GM12878 (cell line): ENCODE measurements at regions not wholly inside any gene's neighbourhood (a gene's known extent, or its start where the extent isn't known, plus 50 kb on each side); places are given as distances from the start of the nearest gene placed in this dataset.

ENCODE experiments used
- ATAC-seq: fragments of 200-7000 bp; cut with Tn5 transposase; 3 replicates; pipeline ENCODE4 v1.9.1; 2020; ENCODE audit warnings: mild to moderate bottlenecking, moderate library complexity
- BruUV-seq: library from RNA; stranded (reverse); fragments of 400-500 nt; replicated peaks from 2 replicates; lab custom pipeline; 2021; lab: Mats Ljungman, UMichigan
- CTCF ChIA-PET: fragments of 300-600 bp; sonication (Branson Sonifier 250); formaldehyde crosslinking; extraction: SDS; loops from one replicate; lab custom pipeline; 2021; ENCODE audit warnings: inconsistent platforms; lab: Yijun Ruan, JAX
- POLR2A ChIA-PET: fragments of 350-600 bp; formaldehyde crosslinking; extraction: SDS; loops from one replicate; lab custom pipeline; 2021; ENCODE audit warnings: inconsistent platforms; lab: Charles Lee
- RAD21 ChIA-PET: fragments of 300-600 bp; sonication (Branson Sonifier 250); formaldehyde crosslinking; loops from one replicate; lab custom pipeline; 2023; ENCODE audit warnings: antibody characterized with exemption; ENCODE audit not compliant: unreplicated experiment; lab: Charles Lee
- SMC1A ChIA-PET: fragments of 300-600 bp; sonication (Branson Sonifier 250); formaldehyde crosslinking; loops from one replicate; lab custom pipeline; 2023; ENCODE audit not compliant: unreplicated experiment, uncharacterized antibody; lab: Charles Lee
- DNase-seq: peaks from one replicate; pipeline ENCODE4 v3.0.0-alpha.2; 2011; ENCODE audit warnings: low read depth, low spot score
- FAIRE-seq: peaks from 3 replicates; lab custom pipeline; 2011; peaks lifted over from hg19 to GRCh38; lab: Jason Lieb, UNC
- H2AFZ ChIP-seq: 2 replicates; pipeline ENCODE4 v1.6.0; 2011; ENCODE audit warnings: low read depth, low read length, control low read depth; ENCODE audit not compliant: control insufficient read depth
- H3K27ac ChIP-seq: 2 replicates; pipeline ENCODE4 v1.5.1; 2011; ENCODE audit warnings: control low read depth; ENCODE audit not compliant: control insufficient read depth, insufficient read depth
- H3K27me3 ChIP-seq, 2 experiments: replicated peaks in 1 of 2; 2 replicates each; pipeline versions ENCODE4 v1.6.0 to v1.6.1; 2011; ENCODE audit warnings: low read length in 1 of 2; ENCODE audit not compliant: control insufficient read depth in 2 of 2, insufficient read depth in 2 of 2
- H3K36me3 ChIP-seq, 2 experiments: 2 replicates each; pipeline ENCODE4 v1.5.1; 2011; ENCODE audit warnings: low read length in 1 of 2; ENCODE audit not compliant: control insufficient read depth in 2 of 2, insufficient read depth in 2 of 2
- H3K4me1 ChIP-seq: 2 replicates; pipeline ENCODE4 v1.6.1; 2011; ENCODE audit warnings: mild to moderate bottlenecking, low read length, moderate library complexity, mixed read lengths; ENCODE audit not compliant: control insufficient read depth, insufficient read depth
- H3K4me2 ChIP-seq: 2 replicates; pipeline ENCODE4 v1.6.0; 2011; ENCODE audit warnings: control low read depth; ENCODE audit not compliant: control insufficient read depth, insufficient read depth
- H3K4me3 ChIP-seq: fragments of 200-600 bp; sonication (generic); 2 replicates; pipeline ENCODE4 v1.5.1; 2016
- H3K79me2 ChIP-seq: 2 replicates; pipeline ENCODE4 v1.6.0; 2011; ENCODE audit warnings: low read length; ENCODE audit not compliant: control insufficient read depth, insufficient read depth
- H3K9ac ChIP-seq: 2 replicates; pipeline ENCODE4 v1.8.0; 2011; ENCODE audit warnings: low read length, control low read depth, mixed read lengths; ENCODE audit not compliant: control insufficient read depth, insufficient read depth
- H3K9me3 ChIP-seq: replicated peaks from 3 replicates; pipeline ENCODE4 v1.5.1; 2011; ENCODE audit warnings: mild to moderate bottlenecking, low read length; ENCODE audit not compliant: control insufficient read depth, insufficient read depth
- H4K20me1 ChIP-seq: 2 replicates; pipeline ENCODE4 v1.6.0; 2011; ENCODE audit not compliant: control insufficient read depth, insufficient read depth
- BACH1 ChIP-seq: fragments of 450-650 bp; IDR thresholded peaks from 2 replicates; pipeline ENCODE4 v1.6.1; 2017; ENCODE audit warnings: mild to moderate bottlenecking, borderline replicate concordance
- BHLHE40 ChIP-seq, 2 experiments: fragments of 450-650 bp in 1 of 2; IDR thresholded peaks; 2 replicates each; pipeline ENCODE4 v1.6.1; 2011 to 2017; ENCODE audit warnings: low read depth in 2 of 2, borderline replicate concordance in 1 of 2, improper control_type of control experiment in 1 of 2, low read length in 1 of 2, mild to moderate bottlenecking in 1 of 2
- CREM ChIP-seq: IDR thresholded peaks from 2 replicates; pipeline ENCODE4 v1.6.1; 2014; ENCODE audit warnings: antibody characterized with exemption, low read depth
- CUX1 ChIP-seq: IDR thresholded peaks from 2 replicates; pipeline ENCODE4 v1.6.1; 2012; ENCODE audit warnings: improper control_type of control experiment, low read depth, low read length; ENCODE audit not compliant: insufficient replicate concordance
- EGR1 ChIP-seq, 2 experiments: IDR thresholded peaks; 1 replicate in 1 of 2; 2 replicates in 1 of 2; pipeline ENCODE4 v1.6.1; 2011 to 2012; ENCODE audit warnings: low read depth in 2 of 2, low read length in 2 of 2, borderline replicate concordance in 1 of 2, mild to moderate bottlenecking in 1 of 2, moderate library complexity in 1 of 2
- ELK1 ChIP-seq: IDR thresholded peaks from 2 replicates; pipeline ENCODE4 v1.6.1; 2012; ENCODE audit warnings: low read depth, low read length, improper control_type of control experiment
- IKZF1 ChIP-seq: fragments of 450-650 bp; conservative IDR thresholded peaks from 2 replicates; pipeline ENCODE4 v1.6.1; 2017; ENCODE audit warnings: antibody characterized with exemption, mild to moderate bottlenecking
- MTA2 ChIP-seq: fragments of 450-650 bp; IDR thresholded peaks from 2 replicates; pipeline ENCODE4 v1.6.1; 2016; ENCODE audit warnings: low read depth, mild to moderate bottlenecking, moderate library complexity
- MYC ChIP-seq: IDR thresholded peaks from 2 replicates; pipeline ENCODE4 v1.6.1; 2011; ENCODE audit warnings: mild to moderate bottlenecking, low read length, moderate library complexity, inconsistent platforms; ENCODE audit not compliant: insufficient read depth, insufficient replicate concordance, insufficient read length, severe bottlenecking
- NR2C1 ChIP-seq: fragments of 450-650 bp; IDR thresholded peaks from 2 replicates; pipeline ENCODE4 v1.6.1; 2017; ENCODE audit warnings: antibody characterized with exemption, mild to moderate bottlenecking, moderate library complexity
- PAX8 ChIP-seq: fragments of 450-650 bp; IDR thresholded peaks from 2 replicates; pipeline ENCODE4 v1.6.1; 2017; ENCODE audit warnings: mild to moderate bottlenecking, moderate library complexity
- RAD21 ChIP-seq: IDR thresholded peaks from 2 replicates; pipeline ENCODE4 v1.6.1; 2011; ENCODE audit warnings: mild to moderate bottlenecking, low read depth, low read length, moderate library complexity; ENCODE audit not compliant: insufficient read depth
- RAD51 ChIP-seq: fragments of 450-650 bp; IDR thresholded peaks from 2 replicates; pipeline ENCODE4 v1.6.1; 2016; ENCODE audit warnings: moderate library complexity, mild to moderate bottlenecking, inconsistent platforms
- SREBF2 ChIP-seq: IDR thresholded peaks from 2 replicates; pipeline ENCODE4 v1.6.1; 2012; ENCODE audit warnings: mild to moderate bottlenecking, low read length
- TCF7 ChIP-seq: IDR thresholded peaks from 2 replicates; pipeline ENCODE4 v1.6.1; 2014; ENCODE audit warnings: antibody characterized with exemption, borderline replicate concordance
- ZNF592 ChIP-seq: fragments of 450-650 bp; IDR thresholded peaks from 2 replicates; pipeline ENCODE4 v1.6.1; 2017; ENCODE audit warnings: mild to moderate bottlenecking, moderate library complexity
- WGBS: methylation state at CpG from one replicate; pipeline ENCODE4 v1.1.6; 2016; ENCODE audit warnings: low lambda C conversion rate; ENCODE audit not compliant: insufficient replicate concordance, insufficient coverage; ENCODE audit errors: missing lambda C conversion rate; 5-methylcytosine and 5-hydroxymethylcytosine counted together
- in situ Hi-C: fragments of 300-500 bp; cut with MboI; formaldehyde crosslinking; loops from 9 replicates; pipeline ENCODE4 v1.14.3; 2018; ENCODE audit warnings: mixed read lengths
- intact Hi-C: fragments of 100-400 bp; cut with micrococcal nuclease; formaldehyde crosslinking; loops from one replicate; pipeline ENCODE4 v1.14.2; 2022; ENCODE audit not compliant: unreplicated experiment

GRCh38 chr10:129273860-129274259 lies 193.2 kb upstream of the MGMT start:
- ChIA-PET RAD21 (no interaction called here), SMC1A (no interaction called here), POLR2A (no interaction called here), CTCF (no interaction called here)
- no peaks in the 10 kb centered on the region for H3K79me2 ChIP-seq
- H3K9ac ChIP-seq = no peak overlapping the region
- no TSS peak for BruUV-seq
- H2AFZ ChIP-seq = no peak overlapping the region
- no peak overlapping the region for H3K4me3 ChIP-seq
- in situ Hi-C loops = no loop called here
- no peak overlapping the region for H3K27ac ChIP-seq
- H3K4me1 ChIP-seq = no peaks in the 10 kb centered on the region
- TF ChIP-seq CREM (no peak), EGR1 (IDR thresholded peaks at IDR 0.05; ENCODE audit: borderline replicate concordance in 1 of 2, low read depth in 2 of 2, low read length in 2 of 2) (no peak), BHLHE40 (IDR thresholded peaks at IDR 0.05; ENCODE audit: borderline replicate concordance in 1 of 2, low read depth in 2 of 2, low read length in 1 of 2) (no peak), ZNF592 (no peak), PAX8 (no peak), SREBF2 (no peak), RAD51 (no peak), ELK1 (no peak), MTA2 (no peak), IKZF1 (no peak), RAD21 (no peak), TCF7 (no peak), MYC (no peak), NR2C1 (no peak), BACH1 (no peak), CUX1 (no peak)
- H3K27me3 ChIP-seq = no peaks in the 10 kb centered on the region
- no peak for FAIRE-seq
- WGBS = 34% methylated on average over 7 of the region's 7 CpGs
- intact Hi-C loops = no loop called here
- no peak for ATAC-seq
- DNase-seq = no peak
- no peak overlapping the region for H3K4me2 ChIP-seq
- H4K20me1 ChIP-seq = no peaks in the 10 kb centered on the region
- no peaks in the 10 kb centered on the region for H3K36me3 ChIP-seq
- H3K9me3 ChIP-seq = no peaks in the 10 kb centered on the region
